ENCODE measurements at regions not wholly inside any gene's neighbourhood (a gene's known extent, or its start where the extent isn't known, plus 50 kb on each side); places are given as distances from the start of the nearest gene placed in this dataset.

DNA sequence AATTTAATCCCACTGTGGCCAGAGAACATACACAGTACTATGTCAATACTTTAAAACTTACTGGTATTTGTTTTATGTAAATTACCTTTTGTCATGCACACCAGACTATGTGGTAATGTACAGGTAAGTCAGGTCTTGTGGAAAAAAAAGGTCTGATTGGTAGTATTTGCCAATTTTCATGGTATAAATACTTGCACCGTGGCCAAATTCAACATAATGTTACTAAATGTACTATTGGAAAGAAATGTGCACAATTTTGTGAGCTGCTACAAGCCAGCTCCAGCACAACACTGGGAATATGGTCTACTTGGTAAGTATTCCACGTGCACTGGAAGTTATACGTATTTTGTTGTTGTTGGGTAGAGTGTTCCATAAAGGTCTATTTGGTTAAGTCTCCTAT is 392.5 kb downstream of the RPS24 start:
- TF ChIP-seq, protein P1, sequence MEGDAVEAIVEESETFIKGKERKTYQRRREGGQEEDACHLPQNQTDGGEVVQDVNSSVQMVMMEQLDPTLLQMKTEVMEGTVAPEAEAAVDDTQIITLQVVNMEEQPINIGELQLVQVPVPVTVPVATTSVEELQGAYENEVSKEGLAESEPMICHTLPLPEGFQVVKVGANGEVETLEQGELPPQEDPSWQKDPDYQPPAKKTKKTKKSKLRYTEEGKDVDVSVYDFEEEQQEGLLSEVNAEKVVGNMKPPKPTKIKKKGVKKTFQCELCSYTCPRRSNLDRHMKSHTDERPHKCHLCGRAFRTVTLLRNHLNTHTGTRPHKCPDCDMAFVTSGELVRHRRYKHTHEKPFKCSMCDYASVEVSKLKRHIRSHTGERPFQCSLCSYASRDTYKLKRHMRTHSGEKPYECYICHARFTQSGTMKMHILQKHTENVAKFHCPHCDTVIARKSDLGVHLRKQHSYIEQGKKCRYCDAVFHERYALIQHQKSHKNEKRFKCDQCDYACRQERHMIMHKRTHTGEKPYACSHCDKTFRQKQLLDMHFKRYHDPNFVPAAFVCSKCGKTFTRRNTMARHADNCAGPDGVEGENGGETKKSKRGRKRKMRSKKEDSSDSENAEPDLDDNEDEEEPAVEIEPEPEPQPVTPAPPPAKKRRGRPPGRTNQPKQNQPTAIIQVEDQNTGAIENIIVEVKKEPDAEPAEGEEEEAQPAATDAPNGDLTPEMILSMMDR (IDR thresholded peaks at IDR 0.05), result no peak
- TF ChIP-seq POLR2A (IDR thresholded peaks at IDR 0.05) (no peak), EP300 (IDR thresholded peaks at IDR 0.05) (no peak)
